ENCODE measurements at regions not wholly inside any gene's neighbourhood (a gene's known extent, or its start where the extent isn't known, plus 50 kb on each side); places are given as distances from the start of the nearest gene placed in this dataset.
A peak's percentile ranks its signal among the peaks of the same experiment; 100 is the strongest.
"Not testable (repeated sequence)": the region's sequence is repeated elsewhere in the genome, so short reads cannot be mapped to it uniquely, and the experiment has no call there.

DNA sequence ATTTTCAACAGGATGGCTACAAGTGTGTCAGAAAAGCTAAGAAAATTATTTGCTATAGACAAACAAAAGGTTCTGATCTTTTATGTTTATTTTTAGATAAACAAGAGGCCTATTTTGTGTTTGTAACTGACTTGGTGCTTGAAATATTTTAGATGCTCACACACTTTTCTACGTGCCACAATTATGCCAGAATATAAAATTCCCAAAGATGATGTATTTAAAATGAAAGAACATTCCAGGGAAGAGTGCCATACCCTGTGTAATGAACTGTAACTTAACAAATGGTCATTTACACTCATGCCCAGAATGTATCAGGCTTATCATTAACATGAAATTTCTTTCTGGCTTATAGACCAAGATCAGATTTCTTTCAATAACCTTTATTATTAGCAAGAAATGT lies 144.9 kb upstream of the MTPN start:
- no peak for DNase-seq (ENCODE audit: low read depth, low spot score)
- no peak overlapping the region for H3K4me3 ChIP-seq (ENCODE audit: low read depth, low read length)
- POLR2A ChIA-PET, result no interaction called here
- CTCF ChIA-PET, result no interaction called here
- TF ChIP-seq, protein P1, sequence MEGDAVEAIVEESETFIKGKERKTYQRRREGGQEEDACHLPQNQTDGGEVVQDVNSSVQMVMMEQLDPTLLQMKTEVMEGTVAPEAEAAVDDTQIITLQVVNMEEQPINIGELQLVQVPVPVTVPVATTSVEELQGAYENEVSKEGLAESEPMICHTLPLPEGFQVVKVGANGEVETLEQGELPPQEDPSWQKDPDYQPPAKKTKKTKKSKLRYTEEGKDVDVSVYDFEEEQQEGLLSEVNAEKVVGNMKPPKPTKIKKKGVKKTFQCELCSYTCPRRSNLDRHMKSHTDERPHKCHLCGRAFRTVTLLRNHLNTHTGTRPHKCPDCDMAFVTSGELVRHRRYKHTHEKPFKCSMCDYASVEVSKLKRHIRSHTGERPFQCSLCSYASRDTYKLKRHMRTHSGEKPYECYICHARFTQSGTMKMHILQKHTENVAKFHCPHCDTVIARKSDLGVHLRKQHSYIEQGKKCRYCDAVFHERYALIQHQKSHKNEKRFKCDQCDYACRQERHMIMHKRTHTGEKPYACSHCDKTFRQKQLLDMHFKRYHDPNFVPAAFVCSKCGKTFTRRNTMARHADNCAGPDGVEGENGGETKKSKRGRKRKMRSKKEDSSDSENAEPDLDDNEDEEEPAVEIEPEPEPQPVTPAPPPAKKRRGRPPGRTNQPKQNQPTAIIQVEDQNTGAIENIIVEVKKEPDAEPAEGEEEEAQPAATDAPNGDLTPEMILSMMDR (IDR thresholded peaks at IDR 0.05; ENCODE audit: insufficient read depth, low read length, missing control alignments), result no peak

DNA sequence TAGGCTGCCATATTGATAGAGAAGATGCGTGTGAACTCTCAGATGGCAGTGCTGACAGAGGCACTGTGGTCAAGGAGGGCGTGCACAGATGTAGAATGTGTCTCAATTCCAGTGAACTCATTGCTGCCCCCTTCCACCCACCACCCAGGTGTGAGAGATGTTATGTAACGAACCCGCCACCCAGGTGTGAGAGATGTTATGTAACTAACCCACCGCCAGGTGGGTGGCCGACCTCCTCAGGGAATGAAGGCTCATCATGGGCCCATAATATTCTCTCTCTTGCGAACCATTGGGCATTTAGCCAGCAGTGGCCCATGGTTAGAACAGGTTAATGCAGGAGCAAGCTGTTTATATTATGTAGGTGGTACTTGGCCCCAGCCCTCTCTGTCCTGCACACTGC lies 140.4 kb upstream of the MTPN start:
- DNase-seq (ENCODE audit: low read depth, low spot score), result no peak
- TF ChIP-seq, protein P1 (IDR thresholded peaks at IDR 0.05; ENCODE audit: insufficient read depth, low read length, missing control alignments), result no peak
- ChIA-PET CTCF (no interaction called here), POLR2A (no interaction called here)
- no peak overlapping the region for H3K4me3 ChIP-seq (ENCODE audit: low read depth, low read length)

DNA sequence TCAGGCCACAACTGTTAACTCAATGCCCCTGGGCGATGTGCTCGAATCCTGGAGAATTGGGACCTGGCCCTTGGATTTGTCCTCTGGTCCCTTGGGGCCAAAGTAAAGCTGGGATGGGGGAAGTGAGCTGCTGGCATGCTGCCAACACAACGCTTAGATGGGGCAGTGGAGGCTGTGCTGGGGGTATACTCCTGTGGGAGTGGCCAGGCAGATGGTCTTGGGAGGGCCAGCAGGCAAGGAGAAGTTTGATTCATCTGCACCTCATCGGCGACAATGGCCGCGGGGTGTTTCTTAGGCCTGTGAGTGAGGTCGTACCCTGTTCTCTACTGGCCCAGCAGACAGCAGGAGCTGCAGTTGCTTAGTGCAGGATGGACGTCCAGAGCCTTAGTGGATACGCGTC lies 139.0 kb upstream of the MTPN start:
- ChIA-PET CTCF (interaction anchor here (0.7 to 3.6 kb wide), 6 partner anchors 9 to 1475 kb away, joined by 3 to 19 read pairs (median 8); no protein-coding TSS in a partner anchor), POLR2A (no interaction called here)
- no peak overlapping the region for H3K4me3 ChIP-seq (ENCODE audit: low read depth, low read length)
- TF ChIP-seq, protein P1 (IDR thresholded peaks at IDR 0.05; ENCODE audit: insufficient read depth, low read length, missing control alignments), result no peak
- DNase-seq (ENCODE audit: low read depth, low spot score), result no peak

DNA sequence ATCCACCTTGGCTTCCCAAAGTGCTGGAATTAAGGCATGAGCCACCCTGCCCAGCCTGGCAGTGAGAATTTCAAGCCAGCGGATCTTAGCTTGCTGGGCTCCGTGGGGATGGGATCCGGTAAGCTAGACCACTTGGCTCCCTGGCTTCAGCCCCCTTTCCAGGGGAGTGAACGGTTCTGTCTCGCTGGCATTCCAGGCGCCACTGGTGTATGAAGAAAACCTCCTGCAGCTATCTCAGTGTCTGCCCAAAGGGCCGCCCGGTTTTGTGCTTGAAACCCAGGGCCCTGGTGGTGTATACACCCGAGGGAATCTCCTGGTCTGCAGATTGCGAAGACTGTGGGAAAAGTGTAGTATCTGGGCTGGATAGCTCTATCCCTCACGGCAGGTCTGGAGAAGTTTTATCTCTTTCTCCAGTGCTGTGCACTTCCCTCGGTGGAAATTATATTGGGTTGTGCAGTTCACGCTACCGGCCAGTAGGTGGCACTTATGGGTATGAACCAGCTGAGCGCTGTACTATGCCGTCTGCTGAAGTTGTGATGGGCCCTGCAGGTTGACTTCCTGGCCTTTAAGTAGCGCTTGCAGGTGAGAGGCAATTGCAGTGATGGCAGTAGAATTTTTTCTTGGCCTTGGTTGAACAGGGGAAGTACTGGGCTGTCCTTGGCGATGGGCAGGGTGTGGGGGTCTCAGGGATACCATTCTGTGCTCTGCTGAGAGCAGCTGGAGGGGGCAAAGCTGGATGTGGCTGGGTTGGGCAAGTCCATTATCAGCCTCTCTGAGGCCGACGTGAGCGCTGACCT lies 138.0 kb upstream of the MTPN start:
- no peak overlapping the region for H3K4me3 ChIP-seq (ENCODE audit: low read depth, low read length)
- TF ChIP-seq, protein P1 (IDR thresholded peaks at IDR 0.05; ENCODE audit: insufficient read depth, low read length, missing control alignments), result peak; percentile 71
- ChIA-PET CTCF (interaction anchor here (0.6 to 3.6 kb wide), 12 partner anchors 10 to 1892 kb away, joined by 3 to 19 read pairs (median 4); partner anchors contain the start of gene STMP1), POLR2A (no interaction called here)
- DNase-seq (ENCODE audit: low read depth, low spot score), result no peak

DNA sequence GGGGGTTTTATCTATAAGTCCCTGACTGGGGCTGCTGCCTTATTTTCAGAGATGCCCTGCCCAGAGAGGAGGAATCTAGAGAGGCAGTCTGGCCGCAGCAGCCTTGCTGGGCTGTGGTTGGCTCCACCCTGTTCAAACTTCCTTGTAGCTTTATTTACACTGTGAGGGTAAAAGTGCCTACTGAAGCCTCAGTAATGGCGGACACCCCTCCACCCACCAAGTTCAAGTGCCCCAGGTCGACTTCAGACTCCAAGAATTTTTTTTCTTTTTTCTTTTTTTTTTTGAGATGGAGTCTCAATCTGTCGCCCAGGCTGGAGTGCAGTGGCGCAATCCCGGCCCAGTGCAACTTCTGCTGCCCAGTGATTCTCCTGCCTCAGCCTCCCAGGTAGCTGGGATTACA lies 137.3 kb upstream of the MTPN start:
- CTCF ChIA-PET, result interaction anchor here (0.7 to 3.6 kb wide), 11 partner anchors 11 to 1893 kb away, joined by 3 to 19 read pairs (median 4); no protein-coding TSS in a partner anchor

DNA sequence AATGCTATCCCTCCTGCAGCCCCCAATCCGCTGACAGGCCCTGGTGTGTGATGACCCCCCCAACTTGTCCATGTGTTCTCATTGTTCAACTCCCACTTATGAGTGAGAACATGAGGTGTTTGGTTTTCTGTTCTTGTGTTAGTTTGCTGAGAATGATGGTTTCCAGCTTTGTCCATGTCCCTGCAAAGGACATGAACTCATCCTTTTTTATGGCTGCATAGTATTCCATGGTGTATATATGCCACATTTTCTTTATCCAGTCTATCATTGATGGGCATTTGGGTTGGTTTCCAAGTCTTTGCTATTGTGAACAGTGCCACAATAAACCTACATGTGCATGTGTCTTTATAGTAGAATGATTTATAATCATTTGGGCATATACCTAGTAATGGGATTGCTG lies 131.9 kb upstream of the MTPN start:
- DNase-seq (ENCODE audit: low read depth, low spot score); CTCF ChIA-PET; H3K4me3 ChIP-seq (ENCODE audit: low read depth, low read length); POLR2A ChIA-PET: not testable (repeated sequence)

More for the DNA sequence above, 137.3 kb upstream of the MTPN start:
- H3K4me3 ChIP-seq (ENCODE audit: low read depth, low read length); POLR2A ChIA-PET; DNase-seq (ENCODE audit: low read depth, low spot score): not testable (repeated sequence)

DNA sequence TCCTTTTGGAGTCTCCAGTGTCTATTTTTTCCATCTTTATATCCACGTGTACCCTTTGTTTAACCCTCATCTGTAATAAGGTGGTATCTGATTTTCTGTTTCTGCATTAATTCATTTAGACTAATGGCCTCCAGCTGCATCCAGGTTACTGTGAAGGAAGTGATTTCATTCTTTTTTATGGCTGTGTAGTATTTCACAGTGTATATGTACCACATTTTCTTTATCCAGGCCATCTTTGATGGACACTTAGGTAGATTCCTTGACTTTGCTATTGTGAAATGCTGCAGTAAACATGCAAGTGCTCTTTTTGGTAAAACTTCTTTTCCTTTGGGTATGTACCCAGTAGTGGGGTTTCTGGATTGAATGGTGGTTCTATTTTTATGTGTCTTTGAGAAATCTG lies 128.0 kb upstream of the MTPN start:
- ChIA-PET POLR2A (no interaction called here), CTCF (no interaction called here)
- TF ChIP-seq, protein P1 (IDR thresholded peaks at IDR 0.05; ENCODE audit: insufficient read depth, low read length, missing control alignments), result no peak
- H3K4me3 ChIP-seq (ENCODE audit: low read depth, low read length), result no peak overlapping the region
- no peak for DNase-seq (ENCODE audit: low read depth, low spot score)
